H1 (cell line): ENCODE measurements at regions not wholly inside any gene's neighbourhood (a gene's known extent, or its start where the extent isn't known, plus 50 kb on each side); places are given as distances from the start of the nearest gene placed in this dataset.

Source experiments
- CTCF ChIA-PET: fragments of 300-600 bp; sonication (Branson Sonifier 250); formaldehyde crosslinking; loops from one replicate; lab custom pipeline; 2021; ENCODE audit not compliant: partially characterized antibody; lab: Charles Lee
- POLR2A ChIA-PET: fragments of 300-600 bp; sonication (Branson Sonifier 250); formaldehyde crosslinking; loops from one replicate; lab custom pipeline; 2021; ENCODE audit warnings: inconsistent platforms; ENCODE audit not compliant: partially characterized antibody; lab: Charles Lee
- DNase-seq, 2 experiments: peaks; one replicate each; pipeline versions ENCODE4 v3.0.0 to v3.0.0-alpha.2; 2010 to 2022; ENCODE audit warnings: low spot score in 2 of 2, low read depth in 1 of 2, mixed read lengths in 1 of 2
- FAIRE-seq: peaks from 2 replicates; lab custom pipeline; 2011; peaks lifted over from hg19 to GRCh38; lab: Jason Lieb, UNC
- H2AFZ ChIP-seq: 2 replicates; pipeline ENCODE4 v1.8.1; 2012; ENCODE audit warnings: low read length, inconsistent platforms
- H2AK5ac ChIP-seq: 2 replicates; pipeline ENCODE4 v1.6.1; 2013; ENCODE audit warnings: low read depth, low read length
- H2BK120ac ChIP-seq: replicated peaks from 2 replicates; pipeline ENCODE3; 2013; ENCODE audit warnings: low read depth, low read length, inconsistent platforms
- H2BK12ac ChIP-seq: 2 replicates; pipeline ENCODE4 v1.6.1; 2013; ENCODE audit warnings: low read depth, low read length
- H2BK15ac ChIP-seq: 2 replicates; pipeline ENCODE4 v1.6.1; 2013; ENCODE audit warnings: low read length
- H2BK20ac ChIP-seq: 2 replicates; pipeline ENCODE4 v1.6.1; 2013; ENCODE audit warnings: low read length
- H2BK5ac ChIP-seq: 2 replicates; pipeline ENCODE4 v1.6.1; 2013; ENCODE audit warnings: low read depth, low read length
- H3K14ac ChIP-seq: 2 replicates; pipeline ENCODE4 v1.6.1; 2013; ENCODE audit warnings: inconsistent platforms; ENCODE audit not compliant: insufficient read length
- H3K18ac ChIP-seq: 2 replicates; pipeline ENCODE4 v1.6.1; 2013; ENCODE audit warnings: low read length; ENCODE audit errors: extremely low read depth
- H3K23ac ChIP-seq: 2 replicates; pipeline ENCODE4 v1.6.1; 2013; ENCODE audit warnings: inconsistent platforms; ENCODE audit not compliant: insufficient read length
- H3K23me2 ChIP-seq: 2 replicates; pipeline ENCODE4 v1.6.1; 2013; ENCODE audit warnings: low read depth, low read length
- H3K27ac ChIP-seq: 2 replicates; pipeline ENCODE4 v1.6.1; 2011; ENCODE audit warnings: low read depth, low read length, inconsistent platforms
- H3K27me3 ChIP-seq, 4 experiments: replicated peaks in 1 of 4; 1 replicate in 1 of 4; 2 replicates in 3 of 4; pipeline versions ENCODE4 v1.6.1 to v1.8.1; 2011 to 2013; ENCODE audit warnings: low read length in 3 of 4, mild to moderate bottlenecking in 3 of 4, inconsistent platforms in 2 of 4, mixed read lengths in 2 of 4, moderate library complexity in 1 of 4; ENCODE audit not compliant: control insufficient read depth in 3 of 4, insufficient read depth in 3 of 4; ENCODE audit errors: extremely low read depth in 1 of 4
- H3K36me3 ChIP-seq, 4 experiments: 2 replicates each; pipeline versions ENCODE4 v1.6.1 to v1.8.1; 2011 to 2013; ENCODE audit warnings: mild to moderate bottlenecking in 4 of 4, low read length in 3 of 4, moderate library complexity in 2 of 4, control low read depth in 1 of 4, inconsistent platforms in 1 of 4; ENCODE audit not compliant: insufficient read depth in 4 of 4, control insufficient read depth in 2 of 4
- H3K4ac ChIP-seq: replicated peaks from 2 replicates; pipeline ENCODE3; 2013; ENCODE audit warnings: low read length, low read depth, mixed read lengths, inconsistent platforms; ENCODE audit not compliant: insufficient read length
- H3K4me1 ChIP-seq, 4 experiments: replicated peaks in 1 of 4; 1 replicate in 1 of 4; 2 replicates in 3 of 4; pipeline versions ENCODE4 v1.6.1 to v1.8.1; 2011 to 2013; ENCODE audit warnings: low read length in 3 of 4, inconsistent platforms in 2 of 4, mixed read lengths in 1 of 4; ENCODE audit not compliant: insufficient read depth in 4 of 4, control insufficient read depth in 3 of 4
- H3K4me2 ChIP-seq, 2 experiments: 2 replicates each; pipeline versions ENCODE4 v1.6.1 to v1.8.1; 2011 to 2013; ENCODE audit warnings: low read depth in 2 of 2, low read length in 2 of 2, control low read depth in 1 of 2, inconsistent platforms in 1 of 2, mild to moderate bottlenecking in 1 of 2; ENCODE audit not compliant: insufficient read depth in 1 of 2
- H3K4me3 ChIP-seq, 4 experiments: fragments of 200-600, 300-600 bp in 1 of 4; sonication (generic), shearing (Covaris generic), sonication (Bioruptor Twin) in 1 of 4; 2 replicates each; pipeline versions ENCODE4 v1.5.1 to v1.8.1; 2011 to 2016; ENCODE audit warnings: low read length in 4 of 4, low read depth in 3 of 4, control low read depth in 2 of 4, inconsistent platforms in 2 of 4, mild to moderate bottlenecking in 2 of 4, mixed read lengths in 1 of 4, moderate library complexity in 1 of 4; ENCODE audit not compliant: insufficient read depth in 2 of 4; ENCODE audit errors: extremely low read depth in 1 of 4
- H3K56ac ChIP-seq: replicated peaks from 2 replicates; pipeline ENCODE3; 2013; ENCODE audit warnings: low read depth, mild to moderate bottlenecking, mixed read lengths, low read length, inconsistent platforms; ENCODE audit not compliant: insufficient read length
- H3K79me1 ChIP-seq: 2 replicates; pipeline ENCODE4 v1.6.1; 2013; ENCODE audit warnings: low read depth, low read length, control low read depth
- H3K79me2 ChIP-seq, 2 experiments: 2 replicates each; pipeline versions ENCODE4 v1.6.1 to v1.8.1; 2012 to 2013; ENCODE audit warnings: low read length in 2 of 2, mild to moderate bottlenecking in 2 of 2, inconsistent platforms in 1 of 2; ENCODE audit not compliant: insufficient read depth in 2 of 2, control insufficient read depth in 1 of 2
- H3K9ac ChIP-seq, 4 experiments: replicated peaks in 1 of 4; 1 replicate in 1 of 4; 2 replicates in 3 of 4; pipeline versions ENCODE4 v1.6.1 to v1.8.1; 2011 to 2013; ENCODE audit warnings: low read depth in 3 of 4, low read length in 3 of 4, control low read depth in 2 of 4, mild to moderate bottlenecking in 2 of 4, moderate library complexity in 2 of 4, inconsistent platforms in 1 of 4; ENCODE audit errors: extremely low read depth in 1 of 4
- H3K9me3 ChIP-seq, 2 experiments: 2 replicates each; pipeline versions ENCODE4 v1.6.1 to v1.8.1; 2012 to 2013; ENCODE audit warnings: mild to moderate bottlenecking in 2 of 2, moderate library complexity in 2 of 2, control low read depth in 1 of 2, inconsistent platforms in 1 of 2, low read depth in 1 of 2, low read length in 1 of 2, mixed read lengths in 1 of 2; ENCODE audit not compliant: insufficient read depth in 2 of 2
- H4K20me1 ChIP-seq, 2 experiments: replicated peaks in 1 of 2; 2 replicates each; pipeline versions ENCODE3 to v1.8.1; 2011 to 2013; ENCODE audit warnings: inconsistent platforms in 2 of 2, low read length in 2 of 2, mild to moderate bottlenecking in 1 of 2; ENCODE audit not compliant: insufficient read depth in 2 of 2, control insufficient read depth in 1 of 2
- H4K5ac ChIP-seq: 2 replicates; pipeline ENCODE4 v1.6.1; 2013; ENCODE audit warnings: low read length, low read depth, mixed read lengths, inconsistent platforms; ENCODE audit not compliant: insufficient read length
- H4K8ac ChIP-seq: 2 replicates; pipeline ENCODE4 v1.8.0; 2013; ENCODE audit warnings: mild to moderate bottlenecking, moderate library complexity, low read length, inconsistent platforms; ENCODE audit not compliant: insufficient read depth; ENCODE audit errors: extremely low read depth
- H4K91ac ChIP-seq: replicated peaks from 2 replicates; pipeline ENCODE3; 2013; ENCODE audit warnings: low read length, mixed read lengths, inconsistent platforms; ENCODE audit not compliant: insufficient read length
- FOSL1 ChIP-seq: IDR thresholded peaks from 2 replicates; pipeline ENCODE4 v1.6.1; 2011; ENCODE audit warnings: mild to moderate bottlenecking, low read depth, low read length, moderate library complexity; ENCODE audit not compliant: insufficient read depth
- GABPA ChIP-seq: IDR thresholded peaks from 2 replicates; pipeline ENCODE4 v1.6.1; 2011; ENCODE audit warnings: mild to moderate bottlenecking, low read length, moderate library complexity, borderline replicate concordance; ENCODE audit not compliant: insufficient read depth
- KDM5A ChIP-seq: fragments of 200-600 bp; IDR thresholded peaks from 2 replicates; pipeline ENCODE4 v1.7.1; 2012; ENCODE audit warnings: mild to moderate bottlenecking, low read length, inconsistent platforms, mixed read lengths
- MAFK ChIP-seq: IDR thresholded peaks from 2 replicates; pipeline ENCODE4 v1.6.1; 2012; ENCODE audit warnings: low read depth, mild to moderate bottlenecking, improper control_type of control experiment, low read length
- PHF8 ChIP-seq: fragments of 200-600 bp; sonication (generic); conservative IDR thresholded peaks from 2 replicates; pipeline ENCODE4 v1.7.1; 2012; ENCODE audit warnings: low read depth, mild to moderate bottlenecking, inconsistent platforms, low read length, moderate library complexity
- POU5F1 ChIP-seq: IDR thresholded peaks from 2 replicates; pipeline ENCODE4 v1.6.1; 2011; ENCODE audit warnings: low read depth, mild to moderate bottlenecking, low read length, moderate library complexity
- SIN3A ChIP-seq, 2 experiments: IDR thresholded peaks in 1 of 2; conservative IDR thresholded peaks in 1 of 2; 2 replicates each; pipeline ENCODE4 v1.6.1; 2011 to 2012; ENCODE audit warnings: low read length in 2 of 2, improper control_type of control experiment in 1 of 2, low read depth in 1 of 2, mild to moderate bottlenecking in 1 of 2
- TBP ChIP-seq: IDR thresholded peaks from 2 replicates; pipeline ENCODE4 v1.6.1; 2011; ENCODE audit warnings: low read depth, low read length, improper control_type of control experiment
- WGBS, 2 experiments: shearing (Covaris generic) in 1 of 2; methylation state at CpG; one replicate each; pipeline versions ENCODE4 v1.1.6 to v1.1.7; 2013 to 2015; ENCODE audit warnings: low lambda C conversion rate in 2 of 2, mixed read lengths in 2 of 2, inconsistent platforms in 1 of 2, low coverage in 1 of 2, missing lambda C conversion rate in 1 of 2; ENCODE audit not compliant: insufficient replicate concordance in 2 of 2, insufficient coverage in 1 of 2, insufficient read length in 1 of 2; ENCODE audit errors: extremely low coverage in 1 of 2, missing lambda C conversion rate in 1 of 2; 5-methylcytosine and 5-hydroxymethylcytosine counted together
- TF ChIP-seq, protein P1 (sequence below): IDR thresholded peaks from 2 replicates; pipeline ENCODE4 v1.6.1; 2011; ENCODE audit warnings: low read length, improper control_type of control experiment
- TF ChIP-seq, protein P2 (sequence below): IDR thresholded peaks from 2 replicates; pipeline ENCODE4 v1.6.1; 2012; ENCODE audit warnings: inconsistent platforms

DNA sequence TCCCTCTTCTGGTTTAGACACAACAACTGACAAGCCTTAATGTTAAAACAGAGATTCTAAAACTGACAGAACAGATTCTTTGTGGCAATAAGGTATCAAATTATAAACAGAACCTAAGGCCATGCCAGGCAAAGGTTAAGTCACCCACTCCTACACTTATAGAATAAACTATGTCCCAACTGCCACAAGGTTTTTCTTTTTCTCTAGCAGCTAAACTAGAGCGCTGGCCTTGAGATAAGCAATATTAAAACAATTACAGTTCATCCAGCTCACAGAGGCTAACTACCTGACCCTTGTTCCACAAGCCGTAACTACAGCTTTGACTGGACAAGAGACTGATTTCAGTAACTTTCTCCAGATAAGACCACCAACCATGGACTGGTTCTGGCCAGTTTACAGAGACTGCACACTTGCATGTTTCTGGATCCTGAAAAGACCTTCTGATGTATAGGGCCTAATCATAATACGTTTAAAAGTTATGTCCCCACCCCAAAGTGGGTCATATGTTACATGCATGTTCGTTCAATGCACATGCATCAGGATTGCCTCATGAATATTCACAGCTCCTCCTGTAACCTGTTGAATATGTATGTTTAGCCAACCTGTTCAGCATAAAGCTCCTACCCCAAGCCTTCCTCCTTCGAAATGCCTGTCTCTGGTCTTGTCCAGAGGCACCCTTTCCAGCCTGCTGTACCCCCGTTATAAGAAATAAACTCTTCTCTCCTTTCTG, 61.9 kb upstream of the VASH1 start:
- FAIRE-seq = no peak

More for the DNA sequence above, 61.9 kb upstream of the VASH1 start:
- Histone ChIP-seq H4K8ac (no peak overlapping the region), H3K36me3 (no peaks in the 10 kb centered on the region), H3K4me2 (no peak overlapping the region), H3K9ac (no peak overlapping the region), H3K56ac (no peak overlapping the region), H3K14ac (no peak overlapping the region), H2BK5ac (no peak overlapping the region), H2AFZ (no peak overlapping the region), H3K79me1 (no peaks in the 10 kb centered on the region), H2BK20ac (no peak overlapping the region), H2BK120ac (no peak overlapping the region), H4K20me1 (no peaks in the 10 kb centered on the region), H4K91ac (no peak overlapping the region), H3K27me3 (no peaks in the 10 kb centered on the region), H3K18ac (no peak overlapping the region), H3K4me3 (no peak overlapping the region), H2BK12ac (no peak overlapping the region), H3K79me2 (no peaks in the 10 kb centered on the region), H3K23me2 (no peaks in the 10 kb centered on the region), H3K23ac (no peak overlapping the region), H3K4me1 (no peaks in the 10 kb centered on the region), H3K27ac (no peak overlapping the region), H3K4ac (no peak overlapping the region), H4K5ac (no peak overlapping the region), H2AK5ac (no peak overlapping the region), H3K9me3 (no peaks in the 10 kb centered on the region), H2BK15ac (no peak overlapping the region)
- WGBS, 2 experiments = 74% methylated on average over 6 of the region's 6 CpGs; no CpG with 5 or more reads in 1 of the 2 experiments
- TF ChIP-seq, protein P1, sequence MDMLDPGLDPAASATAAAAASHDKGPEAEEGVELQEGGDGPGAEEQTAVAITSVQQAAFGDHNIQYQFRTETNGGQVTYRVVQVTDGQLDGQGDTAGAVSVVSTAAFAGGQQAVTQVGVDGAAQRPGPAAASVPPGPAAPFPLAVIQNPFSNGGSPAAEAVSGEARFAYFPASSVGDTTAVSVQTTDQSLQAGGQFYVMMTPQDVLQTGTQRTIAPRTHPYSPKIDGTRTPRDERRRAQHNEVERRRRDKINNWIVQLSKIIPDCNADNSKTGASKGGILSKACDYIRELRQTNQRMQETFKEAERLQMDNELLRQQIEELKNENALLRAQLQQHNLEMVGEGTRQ = no peak
- TF ChIP-seq MAFK = no peak
- no peak for TF ChIP-seq SIN3A (conservative IDR thresholded peaks at IDR 0.05 in 1 of 2, IDR thresholded peaks at IDR 0.05 in 1 of 2; ENCODE audit: low read depth in 1 of 2, low read length in 2 of 2)
- TF ChIP-seq FOSL1 = no peak
- TF ChIP-seq, protein P2, sequence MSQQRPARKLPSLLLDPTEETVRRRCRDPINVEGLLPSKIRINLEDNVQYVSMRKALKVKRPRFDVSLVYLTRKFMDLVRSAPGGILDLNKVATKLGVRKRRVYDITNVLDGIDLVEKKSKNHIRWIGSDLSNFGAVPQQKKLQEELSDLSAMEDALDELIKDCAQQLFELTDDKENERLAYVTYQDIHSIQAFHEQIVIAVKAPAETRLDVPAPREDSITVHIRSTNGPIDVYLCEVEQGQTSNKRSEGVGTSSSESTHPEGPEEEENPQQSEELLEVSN = no peak
- TF ChIP-seq GABPA = no peak
- no peak for TF ChIP-seq PHF8
- TF ChIP-seq KDM5A = no peak
- no peak for TF ChIP-seq POU5F1
- TF ChIP-seq TBP = no peak
- ChIA-PET POLR2A (no interaction called here), CTCF (interaction anchor here (0.9 to 2.0 kb wide), 3 partner anchors 9 to 86 kb away, joined by 4 to 10 read pairs (median 6); no protein-coding TSS in a partner anchor)
- DNase-seq = peak in 1 of 2 experiments; percentile 7
